Uterus (tissue), 3 donors: ENCODE measurements at regions not wholly inside any gene's neighbourhood (a gene's known extent, or its start where the extent isn't known, plus 50 kb on each side); places are given as distances from the start of the nearest gene placed in this dataset.

Experiments used
- DNase-seq, 2 donors: peaks; one replicate each; pipeline ENCODE4 v3.0.0-alpha.2; 2019 to 2020
- H3K27ac ChIP-seq, 2 donors: fragments of 200-600 bp; sonication (generic); 1 replicate in 1 of 2; 2 replicates in 1 of 2; pipeline ENCODE4 v1.5.1; 2016 to 2018
- H3K27me3 ChIP-seq, 2 donors: fragments of 200-600 bp; sonication (generic); one replicate each; pipeline ENCODE4 v1.5.1; 2018 to 2019; ENCODE audit warnings: control low read depth in 1 of 2
- H3K36me3 ChIP-seq, 2 donors: fragments of 200-600 bp; sonication (generic); one replicate each; pipeline ENCODE4 v1.5.1; 2019; ENCODE audit warnings: control low read depth in 1 of 2
- H3K4me1 ChIP-seq, 2 donors: fragments of 200-600 bp; sonication (generic); one replicate each; pipeline ENCODE4 v1.5.1; 2018 to 2019; ENCODE audit warnings: control low read depth in 1 of 2
- H3K4me3 ChIP-seq, 2 donors: fragments of 200-600 bp; sonication (generic); 1 replicate in 1 of 2; 2 replicates in 1 of 2; pipeline ENCODE4 v1.5.1; 2018 to 2019; ENCODE audit warnings: mild to moderate bottlenecking in 1 of 2
- H3K9me3 ChIP-seq, 2 donors: fragments of 200-600 bp; sonication (generic); one replicate each; pipeline ENCODE4 v1.5.1; 2019; ENCODE audit warnings: control low read depth in 1 of 2
- CTCF ChIP-seq, 4 experiments: fragments of 200-600 bp in 2 of 4; fragments of 450-650 bp in 2 of 4; sonication (generic) in 2 of 4; IDR thresholded peaks; one replicate each; pipeline ENCODE4 v1.5.1; 2016 to 2019; ENCODE audit warnings: antibody characterized with exemption in 4 of 4, mild to moderate bottlenecking in 2 of 4, moderate library complexity in 1 of 4
- POLR2A ChIP-seq, 2 donors: fragments of 450-650 bp; IDR thresholded peaks; one replicate each; pipeline ENCODE4 v1.6.1; 2016; ENCODE audit warnings: antibody characterized with exemption in 2 of 2, mild to moderate bottlenecking in 1 of 2, moderate library complexity in 1 of 2
- intact Hi-C: fragments of 100-400 bp; cut with DNase I; formaldehyde crosslinking; loops from one replicate; pipeline ENCODE4 v1.15.1; 2023; ENCODE audit warnings: low total_unique reads
- donor health status: DM: yes; HTN: yes; CAD: no.

DNA sequence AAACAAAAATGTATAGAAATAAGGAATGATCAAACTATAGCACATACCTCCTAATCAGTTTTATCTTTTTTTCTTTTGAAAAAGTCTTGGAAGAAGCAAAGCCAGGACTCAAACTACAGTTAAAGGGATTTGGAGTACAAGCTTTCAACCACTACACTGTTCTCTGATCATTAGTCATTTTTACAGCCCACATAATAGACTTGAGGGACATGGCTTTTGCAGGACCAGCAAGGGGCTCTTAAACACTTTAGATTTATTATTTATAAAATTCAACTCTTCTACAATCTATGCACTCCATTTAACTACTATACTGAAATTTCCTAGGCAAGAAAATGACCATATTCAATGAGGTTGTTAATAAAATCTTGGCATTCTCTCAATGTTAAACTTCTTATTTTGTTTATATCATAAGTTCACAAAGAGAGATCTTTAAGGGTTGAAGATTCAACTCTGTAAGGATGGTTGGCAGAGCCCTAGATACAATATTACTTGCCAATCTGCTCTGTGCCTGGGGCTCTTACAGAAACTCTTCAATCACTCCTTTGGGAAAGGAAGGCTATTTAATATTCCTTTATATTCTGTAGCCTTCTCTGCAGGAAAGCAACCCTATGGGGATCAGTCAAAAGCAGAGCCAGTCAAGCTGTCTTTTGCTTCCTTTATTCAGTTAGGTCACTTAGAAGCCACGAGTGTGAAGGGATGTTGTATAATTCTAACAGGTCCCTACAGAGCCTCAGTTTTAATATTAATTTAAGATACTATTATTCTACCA, 557.7 kb upstream of the SGO1 start:
- no peak overlapping the region for H3K4me3 ChIP-seq
- no peak overlapping the region for H3K27ac ChIP-seq
- TF ChIP-seq CTCF (IDR thresholded peaks at IDR 0.05) (no peak), POLR2A (IDR thresholded peaks at IDR 0.05) (no peak)
- no peak for DNase-seq
- no peaks in the 10 kb centered on the region for H3K27me3 ChIP-seq
- no peaks in the 10 kb centered on the region for H3K4me1 ChIP-seq
- no peaks in the 10 kb centered on the region for H3K36me3 ChIP-seq
- no peaks in the 10 kb centered on the region for H3K9me3 ChIP-seq
- intact Hi-C loops = no loop called here

DNA sequence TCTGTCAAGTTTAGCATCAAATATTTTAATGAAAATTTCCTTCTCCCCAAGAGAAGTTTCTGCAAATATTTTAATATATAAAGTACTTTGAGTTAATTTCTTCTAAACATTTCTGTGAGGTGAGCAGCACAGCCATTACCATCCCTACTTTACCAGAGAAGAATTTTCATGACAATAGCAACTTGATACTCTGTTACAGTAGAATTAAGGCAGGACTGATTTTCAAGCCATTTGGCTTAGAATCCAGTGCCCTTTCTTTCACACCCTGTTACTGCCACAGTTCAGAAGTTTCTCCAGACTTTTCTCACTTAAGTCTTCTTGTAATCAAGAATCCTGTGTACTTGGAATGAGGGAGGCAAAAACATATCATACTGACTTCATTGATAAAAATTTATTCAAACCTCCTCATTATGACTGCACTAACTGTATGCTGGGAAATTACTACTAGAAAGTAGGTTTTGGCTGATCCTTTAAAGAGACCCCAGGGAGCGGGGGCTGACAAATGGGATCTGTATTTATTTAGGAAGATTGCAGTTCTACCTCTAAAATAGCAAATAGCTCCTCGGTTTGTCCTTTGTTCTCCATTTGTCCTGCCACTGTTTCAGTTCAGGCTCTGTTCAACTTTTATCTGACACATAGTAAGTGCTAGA, 557.0 kb upstream of the SGO1 start:
- intact Hi-C loops = no loop called here
- Histone ChIP-seq H3K9me3 (no peaks in the 10 kb centered on the region), H3K27ac (no peak overlapping the region), H3K27me3 (no peaks in the 10 kb centered on the region), H3K36me3 (no peaks in the 10 kb centered on the region), H3K4me3 (no peak overlapping the region), H3K4me1 (no peaks in the 10 kb centered on the region)
- TF ChIP-seq CTCF (IDR thresholded peaks at IDR 0.05) (no peak), POLR2A (IDR thresholded peaks at IDR 0.05) (no peak)
- DNase-seq = no peak

DNA sequence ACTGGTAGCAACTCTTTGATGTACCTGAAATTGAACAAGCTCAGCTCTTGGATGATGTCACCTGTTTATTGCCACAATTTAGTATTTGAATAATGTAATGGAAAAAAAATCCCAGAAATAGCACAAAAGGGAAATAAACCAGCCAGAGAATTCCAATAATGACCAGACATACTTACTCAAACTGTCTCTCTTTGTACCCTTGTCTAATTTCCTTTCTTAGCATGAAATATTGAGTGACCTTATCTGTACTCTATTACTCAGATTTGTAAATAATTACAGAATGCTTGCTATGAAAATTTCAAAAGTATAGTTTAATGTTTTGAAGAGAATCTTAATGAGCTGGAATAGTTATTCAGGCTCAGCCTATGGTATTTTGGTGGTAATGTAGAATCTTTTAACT, 555.4 kb upstream of the SGO1 start:
- TF ChIP-seq CTCF (IDR thresholded peaks at IDR 0.05) (no peak), POLR2A (IDR thresholded peaks at IDR 0.05) (no peak)
- Histone ChIP-seq H3K27me3 (no peaks in the 10 kb centered on the region), H3K27ac (no peak overlapping the region), H3K4me3 (no peak overlapping the region), H3K4me1 (no peaks in the 10 kb centered on the region), H3K9me3 (no peaks in the 10 kb centered on the region), H3K36me3 (no peaks in the 10 kb centered on the region)
- intact Hi-C loops = no loop called here
- no peak for DNase-seq

- TF ChIP-seq POLR2A (IDR thresholded peaks at IDR 0.05) = no peak
- no peak for TF ChIP-seq CTCF (IDR thresholded peaks at IDR 0.05)
- Histone ChIP-seq H3K27me3 (no peaks in the 10 kb centered on the region), H3K27ac (peak overlapping the region; percentile 38 to 53), H3K9me3 (no peaks in the 10 kb centered on the region), H3K4me3 (no peak overlapping the region), H3K36me3 (no peaks in the 10 kb centered on the region), H3K4me1 (no peaks in the 10 kb centered on the region)
- intact Hi-C loops = no loop called here
- DNase-seq = no peak
These were observed 553.8 kb upstream of the SGO1 start for GRCh38 chr3:20739814-20740213.

GRCh38 chr3:20736287-20736852, 550.4 kb upstream of the SGO1 start:
- Histone ChIP-seq H3K9me3 (no peaks in the 10 kb centered on the region), H3K27ac (no peak overlapping the region), H3K27me3 (no peaks in the 10 kb centered on the region), H3K4me1 (no peaks in the 10 kb centered on the region), H3K36me3 (no peaks in the 10 kb centered on the region), H3K4me3 (no peak overlapping the region)
- DNase-seq = no peak
- no peak for TF ChIP-seq CTCF (IDR thresholded peaks at IDR 0.05)
- intact Hi-C loops = no loop called here
